ENCODE measurements at regions not wholly inside any gene's neighbourhood (a gene's known extent, or its start where the extent isn't known, plus 50 kb on each side); places are given as distances from the start of the nearest gene placed in this dataset.

DNA sequence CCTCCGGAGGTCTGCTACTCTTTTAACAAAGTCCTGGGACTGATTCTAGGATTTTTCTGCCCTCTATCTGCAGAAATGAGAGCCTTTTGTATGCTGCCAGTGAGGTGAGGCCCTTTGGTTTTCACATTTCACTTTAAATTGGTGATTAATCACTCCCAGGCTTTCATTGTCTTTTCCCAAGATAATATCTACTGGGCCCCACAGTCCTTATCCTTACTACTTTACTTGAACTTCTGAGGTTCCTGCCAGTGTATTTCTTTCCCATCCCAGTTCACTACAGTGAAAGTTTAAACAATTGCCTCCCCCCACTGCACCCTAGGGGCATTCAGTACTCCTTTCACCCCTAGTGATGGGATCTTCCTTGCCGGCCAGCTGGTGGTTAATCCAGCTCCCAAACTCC, 127.4 kb upstream of the INHBA start:
- H3K4me3 ChIP-seq (ENCODE audit: control insufficient read depth, low read depth, low read length) = no peak overlapping the region
- TF ChIP-seq, protein P1, sequence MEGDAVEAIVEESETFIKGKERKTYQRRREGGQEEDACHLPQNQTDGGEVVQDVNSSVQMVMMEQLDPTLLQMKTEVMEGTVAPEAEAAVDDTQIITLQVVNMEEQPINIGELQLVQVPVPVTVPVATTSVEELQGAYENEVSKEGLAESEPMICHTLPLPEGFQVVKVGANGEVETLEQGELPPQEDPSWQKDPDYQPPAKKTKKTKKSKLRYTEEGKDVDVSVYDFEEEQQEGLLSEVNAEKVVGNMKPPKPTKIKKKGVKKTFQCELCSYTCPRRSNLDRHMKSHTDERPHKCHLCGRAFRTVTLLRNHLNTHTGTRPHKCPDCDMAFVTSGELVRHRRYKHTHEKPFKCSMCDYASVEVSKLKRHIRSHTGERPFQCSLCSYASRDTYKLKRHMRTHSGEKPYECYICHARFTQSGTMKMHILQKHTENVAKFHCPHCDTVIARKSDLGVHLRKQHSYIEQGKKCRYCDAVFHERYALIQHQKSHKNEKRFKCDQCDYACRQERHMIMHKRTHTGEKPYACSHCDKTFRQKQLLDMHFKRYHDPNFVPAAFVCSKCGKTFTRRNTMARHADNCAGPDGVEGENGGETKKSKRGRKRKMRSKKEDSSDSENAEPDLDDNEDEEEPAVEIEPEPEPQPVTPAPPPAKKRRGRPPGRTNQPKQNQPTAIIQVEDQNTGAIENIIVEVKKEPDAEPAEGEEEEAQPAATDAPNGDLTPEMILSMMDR (IDR thresholded peaks at IDR 0.05; ENCODE audit: control insufficient read depth, insufficient read depth, low read depth, low read length, missing control alignments) = no peak
- DNase-seq (ENCODE audit: low read depth) = no peak

DNA sequence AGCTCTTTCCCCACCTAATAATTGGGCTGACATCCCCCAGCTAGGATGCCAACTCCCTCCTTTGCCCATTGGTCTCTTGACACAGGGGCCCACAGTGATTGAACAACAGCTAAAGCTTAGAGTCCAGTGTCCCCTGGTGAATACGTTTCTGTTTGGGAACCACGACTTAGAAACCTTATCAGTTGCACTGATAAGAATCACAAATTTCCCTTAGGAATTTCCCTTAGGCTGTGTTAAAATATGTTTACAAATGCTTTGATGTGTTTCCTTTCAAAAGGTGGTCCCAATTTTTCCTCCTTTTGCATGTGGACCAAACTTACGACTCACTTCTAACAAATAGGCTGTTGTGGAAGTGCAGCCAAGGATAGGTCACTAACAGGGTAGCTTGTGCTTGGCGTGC, 126.0 kb upstream of the INHBA start:
- no peak for DNase-seq (ENCODE audit: low read depth)
- H3K4me3 ChIP-seq (ENCODE audit: control insufficient read depth, low read depth, low read length) = no peak overlapping the region
- TF ChIP-seq, protein P1 (IDR thresholded peaks at IDR 0.05; ENCODE audit: control insufficient read depth, insufficient read depth, low read depth, low read length, missing control alignments) = no peak

GRCh38 chr7:41826641-41827040, 123.8 kb upstream of the INHBA start:
- no peak overlapping the region for H3K4me3 ChIP-seq (ENCODE audit: control insufficient read depth, low read depth, low read length)
- DNase-seq (ENCODE audit: low read depth) = no peak
- TF ChIP-seq, protein P1 (IDR thresholded peaks at IDR 0.05; ENCODE audit: control insufficient read depth, insufficient read depth, low read depth, low read length, missing control alignments) = no peak

DNA sequence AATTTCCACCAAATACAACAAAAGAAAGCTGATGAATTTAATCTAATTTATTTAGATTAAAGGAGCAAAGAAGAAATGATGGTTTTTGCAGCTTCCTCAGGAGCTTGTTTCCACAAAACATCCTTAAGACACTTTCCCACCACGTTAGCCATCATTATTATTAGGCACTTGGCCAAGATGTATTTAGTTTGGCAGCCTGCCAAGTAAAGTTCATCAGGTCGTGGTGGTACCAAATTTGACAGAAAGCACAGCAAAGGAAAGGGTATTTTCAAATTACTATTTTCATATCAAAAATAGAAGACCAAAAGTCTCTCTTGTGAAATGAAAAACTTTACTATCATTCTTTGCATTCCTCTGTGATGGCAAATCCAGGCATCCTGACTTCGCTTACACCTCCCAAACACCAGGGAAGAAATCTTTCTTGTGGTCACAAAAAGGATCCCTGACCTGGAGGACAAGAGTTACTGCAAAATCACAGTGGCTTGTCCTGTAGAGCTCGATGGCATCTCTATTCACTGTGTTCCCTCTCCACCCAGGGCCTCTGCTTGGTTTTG, 123.1 kb upstream of the INHBA start:
- TF ChIP-seq, protein P1 (IDR thresholded peaks at IDR 0.05; ENCODE audit: control insufficient read depth, insufficient read depth, low read depth, low read length, missing control alignments) = no peak
- DNase-seq (ENCODE audit: low read depth) = no peak
- no peak overlapping the region for H3K4me3 ChIP-seq (ENCODE audit: control insufficient read depth, low read depth, low read length)

DNA sequence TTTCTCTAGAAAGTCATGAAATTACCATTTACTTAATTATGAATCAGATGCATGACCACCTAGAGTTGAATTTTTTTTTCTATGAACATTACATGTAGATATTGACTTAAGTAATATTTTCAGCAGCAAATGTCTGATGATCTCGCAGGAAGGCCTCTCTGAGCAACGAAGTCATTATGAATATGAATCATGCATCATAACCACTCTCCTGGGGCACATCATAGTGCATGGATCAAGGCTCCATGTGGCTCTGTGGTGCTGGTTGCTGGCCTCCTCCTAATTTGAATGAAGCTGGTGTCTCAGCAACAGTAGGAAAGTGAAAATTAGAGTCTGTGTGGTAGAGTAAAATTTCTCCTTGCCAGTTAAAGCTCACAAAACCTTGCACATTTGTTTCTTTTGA, 121.4 kb upstream of the INHBA start:
- TF ChIP-seq, protein P1 (IDR thresholded peaks at IDR 0.05; ENCODE audit: control insufficient read depth, insufficient read depth, low read depth, low read length, missing control alignments) = no peak
- no peak overlapping the region for H3K4me3 ChIP-seq (ENCODE audit: control insufficient read depth, low read depth, low read length)
- DNase-seq (ENCODE audit: low read depth) = no peak

DNA sequence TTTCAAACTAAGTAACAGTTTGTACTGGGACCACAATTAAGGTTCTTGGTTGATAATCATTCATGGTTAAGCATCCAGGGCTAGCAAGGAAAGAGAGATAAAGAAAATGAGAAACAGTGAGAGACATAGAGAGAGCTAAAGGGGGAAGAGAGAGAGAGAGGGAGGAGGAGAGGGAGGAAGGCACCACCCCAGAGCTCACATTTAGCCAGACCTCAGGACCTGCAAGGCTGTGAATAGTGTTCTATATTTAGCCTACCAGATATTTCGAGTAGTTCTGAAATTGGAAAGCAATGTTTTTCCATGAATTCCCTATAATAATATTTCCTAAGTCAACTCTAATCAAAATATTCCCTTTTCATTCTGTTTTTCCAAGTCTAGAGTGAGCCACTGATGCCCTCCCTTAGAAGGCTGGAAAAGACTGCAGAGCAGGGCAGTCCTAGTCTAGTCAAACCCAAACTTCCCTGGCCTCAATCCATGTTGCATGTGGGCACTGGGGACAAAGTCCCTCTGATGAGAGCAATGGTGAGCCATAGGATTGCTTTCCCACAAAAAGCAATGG, 119.4 kb upstream of the INHBA start:
- H3K4me3 ChIP-seq (ENCODE audit: control insufficient read depth, low read depth, low read length) = no peak overlapping the region
- TF ChIP-seq, protein P1 (IDR thresholded peaks at IDR 0.05; ENCODE audit: control insufficient read depth, insufficient read depth, low read depth, low read length, missing control alignments) = no peak
- no peak for DNase-seq (ENCODE audit: low read depth)
